GM12872 (cell line): ENCODE measurements at regions not wholly inside any gene's neighbourhood (a gene's known extent, or its start where the extent isn't known, plus 50 kb on each side); places are given as distances from the start of the nearest gene placed in this dataset.

Source experiments
- CTCF ChIP-seq: IDR thresholded peaks from 3 replicates; pipeline ENCODE4 v1.5.1; 2011; ENCODE audit warnings: low read depth, mild to moderate bottlenecking, low read length, moderate library complexity; ENCODE audit not compliant: insufficient read depth

- TF ChIP-seq CTCF: no peak
Observed at GRCh38 chr6:122008101-122008999, 391.1 kb upstream of the HSF2 start.

- TF ChIP-seq CTCF: no peak
Observed at GRCh38 chr6:122009000-122009350, 390.5 kb upstream of the HSF2 start.

GRCh38 chr6:122012578-122012977, 386.9 kb upstream of the HSF2 start:
- no peak for TF ChIP-seq CTCF

- TF ChIP-seq CTCF: no peak
Observed at GRCh38 chr6:122014961-122015360, 384.5 kb upstream of the HSF2 start.

- no peak for TF ChIP-seq CTCF
Observed at GRCh38 chr6:122020588-122021264, 378.7 kb upstream of the HSF2 start.

GRCh38 chr6:122025104-122025503, 374.3 kb upstream of the HSF2 start:
- no peak for TF ChIP-seq CTCF

GRCh38 chr6:122026582-122027369, 372.7 kb upstream of the HSF2 start:
- TF ChIP-seq CTCF: no peak
